Breast epithelium (tissue), 3 donors: ENCODE measurements at regions not wholly inside any gene's neighbourhood (a gene's known extent, or its start where the extent isn't known, plus 50 kb on each side); places are given as distances from the start of the nearest gene placed in this dataset.

Source experiments
- POLR2A ChIP-seq: fragments of 450-650 bp; IDR thresholded peaks from one replicate; pipeline ENCODE4 v1.6.1; 2016; ENCODE audit warnings: antibody characterized with exemption, mild to moderate bottlenecking, moderate library complexity
- POLR2AphosphoS5 ChIP-seq, 3 donors: sonication (generic); formaldehyde crosslinking; IDR thresholded peaks; one replicate each; pipeline ENCODE4 v1.6.1; 2017; ENCODE audit warnings: antibody characterized with exemption in 3 of 3
- TF ChIP-seq, protein P1 (sequence below), 3 donors: fragments of 450-650 bp; IDR thresholded peaks; one replicate each; pipeline ENCODE4 v1.5.1; 2016 to 2017; ENCODE audit warnings: antibody characterized with exemption in 3 of 3, mild to moderate bottlenecking in 3 of 3, moderate library complexity in 3 of 3

GRCh38 chr1:200307755-200308066 is 102.1 kb downstream of the ZNF281 start:
- TF ChIP-seq, protein P1, sequence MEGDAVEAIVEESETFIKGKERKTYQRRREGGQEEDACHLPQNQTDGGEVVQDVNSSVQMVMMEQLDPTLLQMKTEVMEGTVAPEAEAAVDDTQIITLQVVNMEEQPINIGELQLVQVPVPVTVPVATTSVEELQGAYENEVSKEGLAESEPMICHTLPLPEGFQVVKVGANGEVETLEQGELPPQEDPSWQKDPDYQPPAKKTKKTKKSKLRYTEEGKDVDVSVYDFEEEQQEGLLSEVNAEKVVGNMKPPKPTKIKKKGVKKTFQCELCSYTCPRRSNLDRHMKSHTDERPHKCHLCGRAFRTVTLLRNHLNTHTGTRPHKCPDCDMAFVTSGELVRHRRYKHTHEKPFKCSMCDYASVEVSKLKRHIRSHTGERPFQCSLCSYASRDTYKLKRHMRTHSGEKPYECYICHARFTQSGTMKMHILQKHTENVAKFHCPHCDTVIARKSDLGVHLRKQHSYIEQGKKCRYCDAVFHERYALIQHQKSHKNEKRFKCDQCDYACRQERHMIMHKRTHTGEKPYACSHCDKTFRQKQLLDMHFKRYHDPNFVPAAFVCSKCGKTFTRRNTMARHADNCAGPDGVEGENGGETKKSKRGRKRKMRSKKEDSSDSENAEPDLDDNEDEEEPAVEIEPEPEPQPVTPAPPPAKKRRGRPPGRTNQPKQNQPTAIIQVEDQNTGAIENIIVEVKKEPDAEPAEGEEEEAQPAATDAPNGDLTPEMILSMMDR (IDR thresholded peaks at IDR 0.05) = no peak
- TF ChIP-seq POLR2AphosphoS5 (IDR thresholded peaks at IDR 0.05) = no peak
- TF ChIP-seq POLR2A = no peak
